MV-4-11 (cell line): ENCODE measurements at regions not wholly inside any gene's neighbourhood (a gene's known extent, or its start where the extent isn't known, plus 50 kb on each side); places are given as distances from the start of the nearest gene placed in this dataset.
"Not testable (repeated sequence)": the region's sequence is repeated elsewhere in the genome, so short reads cannot be mapped to it uniquely, and the experiment has no call there.

ENCODE experiments used
- DNase-seq: peaks from one replicate; lab custom pipeline; 2025; lab: John Stamatoyannopoulos, UW

GRCh38 chr19:22545751-22546150 lies 88.4 kb upstream of the ZNF492 start:
- DNase-seq = peak; percentile 35

GRCh38 chr19:22533761-22534160 lies 100.4 kb upstream of the ZNF492 start:
- DNase-seq = no peak

GRCh38 chr19:22532388-22533300 lies 101.5 kb upstream of the ZNF492 start:
- no peak for DNase-seq

GRCh38 chr19:22530042-22530441 lies 104.1 kb upstream of the ZNF492 start:
- DNase-seq = no peak

GRCh38 chr19:22528956-22529355 lies 105.2 kb upstream of the ZNF492 start:
- no peak for DNase-seq

GRCh38 chr19:22527554-22527953 lies 105.4 kb upstream of the ZNF98 start:
- no peak for DNase-seq

GRCh38 chr19:22526661-22527272 lies 104.6 kb upstream of the ZNF98 start:
- no peak for DNase-seq

GRCh38 chr19:22523940-22524339 lies 101.8 kb upstream of the ZNF98 start:
- no peak for DNase-seq

- DNase-seq = not testable (repeated sequence)
Measured at GRCh38 chr19:22519562-22519961, 97.4 kb upstream of the ZNF98 start.

GRCh38 chr19:22519152-22519551 lies 97.0 kb upstream of the ZNF98 start:
- no peak for DNase-seq

- DNase-seq = no peak
Measured at GRCh38 chr19:22517496-22518411, 95.6 kb upstream of the ZNF98 start.

GRCh38 chr19:22515435-22515834 lies 93.3 kb upstream of the ZNF98 start:
- DNase-seq = no peak

- DNase-seq = no peak
Measured at GRCh38 chr19:22503524-22503923, 81.4 kb upstream of the ZNF98 start.

- DNase-seq = no peak
Measured at GRCh38 chr19:22502766-22503165, 80.6 kb upstream of the ZNF98 start.

- DNase-seq = not testable (repeated sequence)
Measured at GRCh38 chr19:22498831-22499430, 76.8 kb upstream of the ZNF98 start.

GRCh38 chr19:22491746-22492145 lies 69.6 kb upstream of the ZNF98 start:
- DNase-seq = no peak

GRCh38 chr19:22483514-22483913 lies 61.4 kb upstream of the ZNF98 start:
- DNase-seq = not testable (repeated sequence)

GRCh38 chr19:22472180-22472637 lies 50.1 kb upstream of the ZNF98 start:
- DNase-seq = no peak
